ENCODE measurements at regions not wholly inside any gene's neighbourhood (a gene's known extent, or its start where the extent isn't known, plus 50 kb on each side); places are given as distances from the start of the nearest gene placed in this dataset.

GRCh38 chr4:157992948-157993839 lies 179.6 kb downstream of the GASK1B start:
- H3K36me3 ChIP-seq: no peaks in the 10 kb centered on the region
- H3K27ac ChIP-seq: no peak overlapping the region
- no peak for DNase-seq (ENCODE audit: low spot score)
- no peaks in the 10 kb centered on the region for H3K9me3 ChIP-seq
- ATAC-seq (ENCODE audit: insufficient number of reproducible peaks, low FRiP score, low read depth): no peak
- H3K27me3 ChIP-seq (replicated peaks; ENCODE audit: insufficient read depth): no peaks in the 10 kb centered on the region
- no peak overlapping the region for H3K4me3 ChIP-seq
- TF ChIP-seq CTCF (IDR thresholded peaks at IDR 0.05): no peak
- H3K4me1 ChIP-seq (ENCODE audit: control insufficient read depth in 1 of 2, low read depth in 2 of 2): peaks cover 8 to 12% of the 10 kb centered on the region in 2 donors

- ATAC-seq (ENCODE audit: insufficient number of reproducible peaks, low FRiP score, low read depth) (peak; percentile 85), DNase-seq (ENCODE audit: low spot score) (no peak)
- H3K36me3 ChIP-seq: no peaks in the 10 kb centered on the region
- TF ChIP-seq CTCF (IDR thresholded peaks at IDR 0.05): peak; percentile 73
- H3K27me3 ChIP-seq (replicated peaks; ENCODE audit: insufficient read depth): no peaks in the 10 kb centered on the region
- peak overlapping the region; percentile 81 for H3K4me3 ChIP-seq
- no peaks in the 10 kb centered on the region for H3K9me3 ChIP-seq
- peak overlapping the region; percentile 70 to 72 for H3K27ac ChIP-seq
- peaks cover 8 to 12% of the 10 kb centered on the region in 2 donors for H3K4me1 ChIP-seq (ENCODE audit: control insufficient read depth in 1 of 2, low read depth in 2 of 2)
These were observed 180.7 kb downstream of the GASK1B start for GRCh38 chr4:157992038-157992705.

GRCh38 chr4:157988641-157989040 lies 184.2 kb downstream of the GASK1B start:
- H3K4me1 ChIP-seq (ENCODE audit: control insufficient read depth in 1 of 2, low read depth in 2 of 2): peaks cover 0 to 9% of the 10 kb centered on the region in 2 donors
- H3K27me3 ChIP-seq (replicated peaks; ENCODE audit: insufficient read depth): no peaks in the 10 kb centered on the region
- no peaks in the 10 kb centered on the region for H3K9me3 ChIP-seq
- ATAC-seq (ENCODE audit: insufficient number of reproducible peaks, low FRiP score, low read depth) (no peak), DNase-seq (ENCODE audit: low spot score) (no peak)
- H3K4me3 ChIP-seq: no peak overlapping the region
- TF ChIP-seq CTCF (IDR thresholded peaks at IDR 0.05): no peak
- no peak overlapping the region for H3K27ac ChIP-seq
- H3K36me3 ChIP-seq: no peaks in the 10 kb centered on the region

- H3K36me3 ChIP-seq: no peaks in the 10 kb centered on the region
- no peak overlapping the region for H3K4me3 ChIP-seq
- no peaks in the 10 kb centered on the region for H3K27me3 ChIP-seq (replicated peaks; ENCODE audit: insufficient read depth)
- TF ChIP-seq CTCF (IDR thresholded peaks at IDR 0.05): no peak
- ATAC-seq (ENCODE audit: insufficient number of reproducible peaks, low FRiP score, low read depth) (no peak), DNase-seq (ENCODE audit: low spot score) (no peak)
- no peaks in the 10 kb centered on the region for H3K4me1 ChIP-seq (ENCODE audit: control insufficient read depth in 1 of 2, low read depth in 2 of 2)
- no peaks in the 10 kb centered on the region for H3K9me3 ChIP-seq
- no peak overlapping the region for H3K27ac ChIP-seq
These were observed 188.4 kb downstream of the GASK1B start for GRCh38 chr4:157984285-157984911.

GRCh38 chr4:157983300-157983699 lies 189.5 kb downstream of the GASK1B start:
- no peaks in the 10 kb centered on the region for H3K36me3 ChIP-seq
- H3K27me3 ChIP-seq (replicated peaks; ENCODE audit: insufficient read depth): no peaks in the 10 kb centered on the region
- H3K9me3 ChIP-seq: no peaks in the 10 kb centered on the region
- no peak for TF ChIP-seq CTCF (IDR thresholded peaks at IDR 0.05)
- H3K27ac ChIP-seq: no peak overlapping the region
- H3K4me3 ChIP-seq: no peak overlapping the region
- H3K4me1 ChIP-seq (ENCODE audit: control insufficient read depth in 1 of 2, low read depth in 2 of 2): no peaks in the 10 kb centered on the region
- ATAC-seq (ENCODE audit: insufficient number of reproducible peaks, low FRiP score, low read depth) (no peak), DNase-seq (ENCODE audit: low spot score) (no peak)

Data from thoracic aorta (tissue), 2 donors.